ENCODE measurements at regions not wholly inside any gene's neighbourhood (a gene's known extent, or its start where the extent isn't known, plus 50 kb on each side); places are given as distances from the start of the nearest gene placed in this dataset.

- Histone ChIP-seq H3K9me3 (replicated peaks; ENCODE audit: control insufficient read depth, insufficient read depth, low read length) (no peaks in the 10 kb centered on the region), H3K4me3 (replicated peaks in 1 of 3; ENCODE audit: insufficient read depth in 1 of 3, low read depth in 1 of 3, low read length in 3 of 3) (no peak overlapping the region), H4K20me1 (replicated peaks; ENCODE audit: control insufficient read depth, extremely low read depth, insufficient read depth, low read length) (no peaks in the 10 kb centered on the region), H3K4me1 (ENCODE audit: control insufficient read depth, extremely low read depth, insufficient read depth, low read length) (no peaks in the 10 kb centered on the region), H3K27ac (ENCODE audit: insufficient read depth, low read depth, low read length) (no peak overlapping the region), H3K9me1 (replicated peaks; ENCODE audit: control insufficient read depth, extremely low read depth, insufficient read depth, low read length) (no peaks in the 10 kb centered on the region), H3K27me3 (ENCODE audit: control insufficient read depth in 2 of 2, insufficient read depth in 2 of 2, low read length in 2 of 2) (no peaks in the 10 kb centered on the region), H3K79me2 (ENCODE audit: control insufficient read depth, insufficient read depth, low read length) (no peaks in the 10 kb centered on the region), H3K4me2 (ENCODE audit: insufficient read depth, low read length) (no peak overlapping the region), H3K9ac (replicated peaks; ENCODE audit: extremely low read depth, insufficient read depth, low read length) (no peak overlapping the region), H2AFZ (ENCODE audit: low read depth, low read length) (no peak overlapping the region), H3K36me3 (ENCODE audit: control insufficient read depth in 2 of 2, extremely low read depth in 1 of 2, insufficient read depth in 2 of 2, low read length in 2 of 2) (no peaks in the 10 kb centered on the region)
- dilution Hi-C loops (cut with MboI; ENCODE audit: extremely low pct_ligation_motif_present, low sequenced_read_pairs), result no loop called here
- ChIA-PET CTCF (no interaction called here), POLR2A (no interaction called here)
- no peak for DNase-seq (ENCODE audit: low read depth, low spot score)
- intact Hi-C loops (cut with micrococcal nuclease), result no loop called here
- BruUV-seq (replicated peaks), result no TSS peak
- no peak for TF ChIP-seq GATA2 (IDR thresholded peaks at IDR 0.05; ENCODE audit: insufficient read depth, insufficient read length, low read depth, low read length)
- TF ChIP-seq MYC (IDR thresholded peaks at IDR 0.05; ENCODE audit: low read depth, low read length), result no peak
- TF ChIP-seq, protein P1, sequence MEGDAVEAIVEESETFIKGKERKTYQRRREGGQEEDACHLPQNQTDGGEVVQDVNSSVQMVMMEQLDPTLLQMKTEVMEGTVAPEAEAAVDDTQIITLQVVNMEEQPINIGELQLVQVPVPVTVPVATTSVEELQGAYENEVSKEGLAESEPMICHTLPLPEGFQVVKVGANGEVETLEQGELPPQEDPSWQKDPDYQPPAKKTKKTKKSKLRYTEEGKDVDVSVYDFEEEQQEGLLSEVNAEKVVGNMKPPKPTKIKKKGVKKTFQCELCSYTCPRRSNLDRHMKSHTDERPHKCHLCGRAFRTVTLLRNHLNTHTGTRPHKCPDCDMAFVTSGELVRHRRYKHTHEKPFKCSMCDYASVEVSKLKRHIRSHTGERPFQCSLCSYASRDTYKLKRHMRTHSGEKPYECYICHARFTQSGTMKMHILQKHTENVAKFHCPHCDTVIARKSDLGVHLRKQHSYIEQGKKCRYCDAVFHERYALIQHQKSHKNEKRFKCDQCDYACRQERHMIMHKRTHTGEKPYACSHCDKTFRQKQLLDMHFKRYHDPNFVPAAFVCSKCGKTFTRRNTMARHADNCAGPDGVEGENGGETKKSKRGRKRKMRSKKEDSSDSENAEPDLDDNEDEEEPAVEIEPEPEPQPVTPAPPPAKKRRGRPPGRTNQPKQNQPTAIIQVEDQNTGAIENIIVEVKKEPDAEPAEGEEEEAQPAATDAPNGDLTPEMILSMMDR (IDR thresholded peaks at IDR 0.05; ENCODE audit: extremely low read depth in 1 of 2, insufficient read depth in 1 of 2, low read depth in 1 of 2, low read length in 2 of 2), result no peak
- TF ChIP-seq FOS (IDR thresholded peaks at IDR 0.05; ENCODE audit: borderline replicate concordance, insufficient read depth, low read length), result no peak
- no peak for TF ChIP-seq POLR2A (IDR thresholded peaks at IDR 0.05; ENCODE audit: low read depth, low read length)
- no peak for TF ChIP-seq MAX (IDR thresholded peaks at IDR 0.05; ENCODE audit: insufficient read depth, insufficient read length)
- FAIRE-seq, result no peak
These were observed 183.8 kb upstream of the MKLN1 start for GRCh38 chr7:131143869-131144268.

GRCh38 chr7:131145026-131145425 is 182.7 kb upstream of the MKLN1 start:
- no peak for DNase-seq (ENCODE audit: low read depth, low spot score)
- POLR2A ChIA-PET, result no interaction called here
- H3K36me3 ChIP-seq (ENCODE audit: control insufficient read depth in 2 of 2, extremely low read depth in 1 of 2, insufficient read depth in 2 of 2, low read length in 2 of 2), result no peaks in the 10 kb centered on the region
- TF ChIP-seq POLR2AphosphoS5 (IDR thresholded peaks at IDR 0.05; ENCODE audit: insufficient read depth, low read depth, low read length), result no peak
- intact Hi-C loops (cut with micrococcal nuclease), result no loop called here
- H3K27ac ChIP-seq (ENCODE audit: insufficient read depth, low read depth, low read length), result no peak overlapping the region
- H3K9me1 ChIP-seq (replicated peaks; ENCODE audit: control insufficient read depth, extremely low read depth, insufficient read depth, low read length), result no peaks in the 10 kb centered on the region
- H3K79me2 ChIP-seq (ENCODE audit: control insufficient read depth, insufficient read depth, low read length), result no peaks in the 10 kb centered on the region
- CTCF ChIA-PET, result interaction anchor here (1.3 kb wide), 1 partner anchor 20 kb away, joined by 5 read pairs; no protein-coding TSS in a partner anchor
- BruUV-seq (replicated peaks), result no TSS peak
- dilution Hi-C loops (cut with MboI; ENCODE audit: extremely low pct_ligation_motif_present, low sequenced_read_pairs), result no loop called here
- H3K4me2 ChIP-seq (ENCODE audit: insufficient read depth, low read length), result no peak overlapping the region
- no peaks in the 10 kb centered on the region for H3K4me1 ChIP-seq (ENCODE audit: control insufficient read depth, extremely low read depth, insufficient read depth, low read length)
- H4K20me1 ChIP-seq (replicated peaks; ENCODE audit: control insufficient read depth, extremely low read depth, insufficient read depth, low read length), result no peaks in the 10 kb centered on the region
- H3K9ac ChIP-seq (replicated peaks; ENCODE audit: extremely low read depth, insufficient read depth, low read length), result no peak overlapping the region
- H3K4me3 ChIP-seq (replicated peaks in 1 of 3; ENCODE audit: insufficient read depth in 1 of 3, low read depth in 1 of 3, low read length in 3 of 3), result no peak overlapping the region
- H3K9me3 ChIP-seq (replicated peaks; ENCODE audit: control insufficient read depth, insufficient read depth, low read length), result no peaks in the 10 kb centered on the region
- no peak for FAIRE-seq
- no peak overlapping the region for H2AFZ ChIP-seq (ENCODE audit: low read depth, low read length)
- peaks cover 0 to 5% of the 10 kb centered on the region in 2 experiments for H3K27me3 ChIP-seq (ENCODE audit: control insufficient read depth in 2 of 2, insufficient read depth in 2 of 2, low read length in 2 of 2)
